B cell (primary cell): ENCODE measurements at regions not wholly inside any gene's neighbourhood (a gene's known extent, or its start where the extent isn't known, plus 50 kb on each side); places are given as distances from the start of the nearest gene placed in this dataset.

ENCODE experiments used
- ATAC-seq: fragments of 200-7000 bp; cut with Tn5 transposase; one replicate; pipeline ENCODE4 v1.10.0; 2021; ENCODE audit warnings: low read depth, mild to moderate bottlenecking, moderate number of reproducible peaks, moderate library complexity
- CTCF ChIA-PET: fragments of 350-600 bp; sonication (Branson Sonifier 250); formaldehyde crosslinking; loops from one replicate; lab custom pipeline; 2021; ENCODE audit warnings: antibody characterized with exemption, inconsistent platforms; lab: Charles Lee
- POLR2A ChIA-PET: fragments of 350-600 bp; sonication (Branson Sonifier 250); formaldehyde crosslinking; loops from one replicate; lab custom pipeline; 2021; ENCODE audit warnings: antibody characterized with exemption; lab: Charles Lee
- DNase-seq: peaks from one replicate; pipeline ENCODE4 v3.0.0; 2013
- H2AFZ ChIP-seq: 2 replicates; pipeline ENCODE4 v1.6.1; 2012; ENCODE audit warnings: mild to moderate bottlenecking, low read depth, low read length; ENCODE audit not compliant: insufficient read depth, poor library complexity, severe bottlenecking
- H3K27ac ChIP-seq, 2 donors: 1 replicate in 1 of 2; 2 replicates in 1 of 2; pipeline ENCODE4 v1.5.1; 2012 to 2013; ENCODE audit warnings: low read length in 2 of 2, mild to moderate bottlenecking in 2 of 2, moderate library complexity in 1 of 2
- H3K27me3 ChIP-seq, 4 experiments: fragments of 200-600 bp in 1 of 4; sonication (generic) in 1 of 4; replicated peaks in 1 of 4; 1 replicate in 2 of 4; 2 replicates in 2 of 4; pipeline versions ENCODE4 v1.6.1 to v1.7.0; 2013 to 2016; ENCODE audit warnings: low read length in 3 of 4, mild to moderate bottlenecking in 2 of 4, mixed read lengths in 1 of 4, moderate library complexity in 1 of 4; ENCODE audit not compliant: insufficient read depth in 4 of 4, control insufficient read depth in 3 of 4; ENCODE audit errors: control extremely low read depth in 1 of 4
- H3K36me3 ChIP-seq, 2 experiments: replicated peaks in 1 of 2; 1 replicate in 1 of 2; 2 replicates in 1 of 2; pipeline versions ENCODE4 v1.6.1 to v1.7.1; 2013; ENCODE audit warnings: low read length in 1 of 2; ENCODE audit not compliant: insufficient read depth in 2 of 2, control insufficient read depth in 1 of 2; ENCODE audit errors: control extremely low read depth in 1 of 2, extremely low read depth in 1 of 2
- H3K4me1 ChIP-seq, 2 donors: fragments of 200-600 bp in 1 of 2; sonication (generic) in 1 of 2; 1 replicate in 1 of 2; 2 replicates in 1 of 2; pipeline versions ENCODE4 v1.5.1 to v1.6.1; 2013 to 2017; ENCODE audit warnings: low read length in 2 of 2; ENCODE audit not compliant: control insufficient read depth in 2 of 2, insufficient read depth in 2 of 2
- H3K4me2 ChIP-seq: replicated peaks from 2 replicates; pipeline ENCODE3; 2012; ENCODE audit warnings: mild to moderate bottlenecking, low read depth, low read length; ENCODE audit not compliant: poor library complexity, severe bottlenecking
- H3K4me3 ChIP-seq, 5 experiments: fragments of 200-600 bp in 1 of 5; sonication (generic) in 1 of 5; 1 replicate in 3 of 5; 2 replicates in 2 of 5; pipeline versions ENCODE4 v1.5.1 to v1.7.0; 2011 to 2016; ENCODE audit warnings: low read length in 4 of 5, mild to moderate bottlenecking in 4 of 5, low read depth in 2 of 5, control low read depth in 1 of 5, moderate library complexity in 1 of 5; ENCODE audit not compliant: insufficient read depth in 1 of 5; ENCODE audit errors: control extremely low read depth in 1 of 5, extremely low read depth in 1 of 5
- H3K79me2 ChIP-seq: fragments of 200-600 bp; sonication (generic); one replicate; pipeline ENCODE4 v1.6.0; 2016; ENCODE audit warnings: low read length; ENCODE audit not compliant: control insufficient read depth, insufficient read depth
- H3K9ac ChIP-seq: fragments of 200-600 bp; sonication (generic); 2 replicates; pipeline ENCODE4 v1.6.1; 2017; ENCODE audit warnings: mild to moderate bottlenecking, low read length, moderate library complexity
- H3K9me3 ChIP-seq, 3 donors: one replicate each; pipeline versions ENCODE4 v1.6.1 to v1.7.1; 2013; ENCODE audit warnings: low read length in 2 of 3; ENCODE audit not compliant: control insufficient read depth in 2 of 3, insufficient read depth in 1 of 3; ENCODE audit errors: control extremely low read depth in 1 of 3
- H4K20me1 ChIP-seq: 2 replicates; pipeline ENCODE4 v1.6.0; 2012; ENCODE audit warnings: mild to moderate bottlenecking, low read length; ENCODE audit not compliant: insufficient read depth, control insufficient read depth, poor library complexity, severe bottlenecking
- H3K27ac Mint-ChIP-seq: one replicate; pipeline ENCODE4 v1.8.0; 2021; ENCODE audit warnings: mixed read lengths
- H3K27me3 Mint-ChIP-seq: one replicate; pipeline ENCODE4 v1.8.0; 2021; ENCODE audit warnings: mixed read lengths
- H3K4me1 Mint-ChIP-seq: one replicate; pipeline ENCODE4 v1.8.0; 2021; ENCODE audit warnings: mixed read lengths
- H3K4me3 Mint-ChIP-seq: one replicate; pipeline ENCODE4 v1.8.0; 2021; ENCODE audit warnings: mixed read lengths
- H3K9me3 Mint-ChIP-seq: one replicate; pipeline ENCODE4 v1.8.0; 2022; ENCODE audit warnings: mixed read lengths; ENCODE audit not compliant: insufficient read depth
- CTCF ChIP-seq: fragments of 200-600 bp; IDR thresholded peaks from one replicate; pipeline ENCODE4 v1.8.0; 2022; ENCODE audit warnings: antibody characterized with exemption, mild to moderate bottlenecking
- EZH2 ChIP-seq: IDR thresholded peaks from 2 replicates; pipeline ENCODE4 v1.6.1; 2012; ENCODE audit warnings: borderline replicate concordance, low read depth, mild to moderate bottlenecking, moderate library complexity, low read length; ENCODE audit not compliant: insufficient read depth, poor library complexity, severe bottlenecking
- WGBS: methylation state at CpG from one replicate; pipeline ENCODE4 v1.1.5; 2013; ENCODE audit warnings: missing lambda C conversion rate; ENCODE audit not compliant: insufficient coverage; 5-methylcytosine and 5-hydroxymethylcytosine counted together
- intact Hi-C: fragments of 100-400 bp; cut with micrococcal nuclease; formaldehyde crosslinking; loops from one replicate; pipeline ENCODE4 v1.10.0; 2022

GRCh38 chr4:66034671-66035070 lies 364.4 kb upstream of the EPHA5 start:
- DNase-seq (no peak), ATAC-seq (no peak)
- WGBS = no CpG with 5 or more reads among the region's 2 CpGs
- Histone ChIP-seq H2AFZ (no peak overlapping the region), H3K27me3 (no peaks in the 10 kb centered on the region), H3K4me2 (no peak overlapping the region), H3K4me1 (no peaks in the 10 kb centered on the region), H3K9ac (no peak overlapping the region), H3K4me3 (no peak overlapping the region), H3K36me3 (no peaks in the 10 kb centered on the region), H3K27ac (no peak overlapping the region), H3K9me3 (no peaks in the 10 kb centered on the region), H4K20me1 (no peaks in the 10 kb centered on the region), H3K79me2 (no peaks in the 10 kb centered on the region)
- Mint-ChIP-seq H3K4me3 (no peak overlapping the region), H3K27me3 (no peaks in the 10 kb centered on the region), H3K27ac (no peak overlapping the region), H3K4me1 (no peaks in the 10 kb centered on the region), H3K9me3 (peaks cover 2% of the 10 kb centered on the region)
- no peak for TF ChIP-seq EZH2
- no peak for TF ChIP-seq CTCF
- intact Hi-C loops = no loop called here
- CTCF ChIA-PET = no interaction called here
- POLR2A ChIA-PET = no interaction called here

GRCh38 chr4:66034262-66034661 lies 364.0 kb upstream of the EPHA5 start:
- no peaks in the 10 kb centered on the region for H4K20me1 ChIP-seq
- DNase-seq (no peak), ATAC-seq (no peak)
- TF ChIP-seq CTCF = no peak
- TF ChIP-seq EZH2 = no peak
- no peaks in the 10 kb centered on the region for H3K27me3 ChIP-seq
- H3K9ac ChIP-seq = no peak overlapping the region
- H3K79me2 ChIP-seq = no peaks in the 10 kb centered on the region
- no peaks in the 10 kb centered on the region for H3K27me3 Mint-ChIP-seq
- ChIA-PET CTCF (no interaction called here), POLR2A (no interaction called here)
- H2AFZ ChIP-seq = no peak overlapping the region
- no peaks in the 10 kb centered on the region for H3K9me3 ChIP-seq
- intact Hi-C loops = no loop called here
- H3K4me2 ChIP-seq = no peak overlapping the region
- no peak overlapping the region for H3K4me3 ChIP-seq
- no peaks in the 10 kb centered on the region for H3K4me1 Mint-ChIP-seq
- H3K27ac Mint-ChIP-seq = no peak overlapping the region
- no CpG with 5 or more reads among the region's 2 CpGs for whole genome bisulfite sequencing
- peaks cover 2% of the 10 kb centered on the region for H3K9me3 Mint-ChIP-seq
- H3K4me1 ChIP-seq = no peaks in the 10 kb centered on the region
- no peaks in the 10 kb centered on the region for H3K36me3 ChIP-seq
- H3K4me3 Mint-ChIP-seq = no peak overlapping the region
- no peak overlapping the region for H3K27ac ChIP-seq
